IMR-90 (cell line): ENCODE measurements at regions not wholly inside any gene's neighbourhood (a gene's known extent, or its start where the extent isn't known, plus 50 kb on each side); places are given as distances from the start of the nearest gene placed in this dataset.

Source experiments
- BHLHE40 ChIP-seq: fragments of 150-350 bp; IDR thresholded peaks from 2 replicates; pipeline ENCODE4 v1.6.1; 2016; ENCODE audit warnings: mild to moderate bottlenecking, low read depth, low read length
- CEBPB ChIP-seq: IDR thresholded peaks from 2 replicates; pipeline ENCODE4 v1.6.1; 2012; ENCODE audit warnings: low read depth, low read length, improper control_type of control experiment
- MAFK ChIP-seq: IDR thresholded peaks from 2 replicates; pipeline ENCODE4 v1.6.1; 2012; ENCODE audit warnings: low read depth, low read length, improper control_type of control experiment
- NFE2L2 ChIP-seq: fragments of 150-350 bp; IDR thresholded peaks from 2 replicates; pipeline ENCODE4 v1.6.1; 2016; ENCODE audit warnings: low read depth, mild to moderate bottlenecking, low read length
- POLR2A ChIP-seq: IDR thresholded peaks from 2 replicates; pipeline ENCODE4 v1.6.1; 2012; ENCODE audit warnings: mild to moderate bottlenecking, low read depth, low read length
- RAD21 ChIP-seq: IDR thresholded peaks from 2 replicates; pipeline ENCODE4 v1.6.1; 2012; ENCODE audit warnings: low read length, improper control_type of control experiment
- RCOR1 ChIP-seq: IDR thresholded peaks from 2 replicates; pipeline ENCODE4 v1.6.1; 2012; ENCODE audit warnings: mild to moderate bottlenecking, low read length, improper control_type of control experiment; ENCODE audit not compliant: insufficient replicate concordance
- SMC3 ChIP-seq: fragments of 150-350 bp; IDR thresholded peaks from 2 replicates; pipeline ENCODE4 v1.6.1; 2016; ENCODE audit warnings: low read depth, mild to moderate bottlenecking, antibody characterized with exemption, low read length, moderate library complexity
- TF ChIP-seq, protein P1 (sequence below): conservative IDR thresholded peaks from 2 replicates; pipeline ENCODE4 v1.5.1; 2012; ENCODE audit warnings: mild to moderate bottlenecking, low read depth, low read length, improper control_type of control experiment
- TF ChIP-seq, protein P2 (sequence below): fragments of 150-350 bp; IDR thresholded peaks from 2 replicates; pipeline ENCODE4 v1.6.1; 2017; ENCODE audit warnings: mild to moderate bottlenecking, antibody characterized with exemption, low read length, low read depth

- TF ChIP-seq, protein P1, sequence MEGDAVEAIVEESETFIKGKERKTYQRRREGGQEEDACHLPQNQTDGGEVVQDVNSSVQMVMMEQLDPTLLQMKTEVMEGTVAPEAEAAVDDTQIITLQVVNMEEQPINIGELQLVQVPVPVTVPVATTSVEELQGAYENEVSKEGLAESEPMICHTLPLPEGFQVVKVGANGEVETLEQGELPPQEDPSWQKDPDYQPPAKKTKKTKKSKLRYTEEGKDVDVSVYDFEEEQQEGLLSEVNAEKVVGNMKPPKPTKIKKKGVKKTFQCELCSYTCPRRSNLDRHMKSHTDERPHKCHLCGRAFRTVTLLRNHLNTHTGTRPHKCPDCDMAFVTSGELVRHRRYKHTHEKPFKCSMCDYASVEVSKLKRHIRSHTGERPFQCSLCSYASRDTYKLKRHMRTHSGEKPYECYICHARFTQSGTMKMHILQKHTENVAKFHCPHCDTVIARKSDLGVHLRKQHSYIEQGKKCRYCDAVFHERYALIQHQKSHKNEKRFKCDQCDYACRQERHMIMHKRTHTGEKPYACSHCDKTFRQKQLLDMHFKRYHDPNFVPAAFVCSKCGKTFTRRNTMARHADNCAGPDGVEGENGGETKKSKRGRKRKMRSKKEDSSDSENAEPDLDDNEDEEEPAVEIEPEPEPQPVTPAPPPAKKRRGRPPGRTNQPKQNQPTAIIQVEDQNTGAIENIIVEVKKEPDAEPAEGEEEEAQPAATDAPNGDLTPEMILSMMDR, result no peak
- TF ChIP-seq RAD21 (no peak), POLR2A (no peak), NFE2L2 (no peak), CEBPB (no peak), BHLHE40 (no peak), RCOR1 (no peak), MAFK (no peak), SMC3 (no peak)
- TF ChIP-seq, protein P2, sequence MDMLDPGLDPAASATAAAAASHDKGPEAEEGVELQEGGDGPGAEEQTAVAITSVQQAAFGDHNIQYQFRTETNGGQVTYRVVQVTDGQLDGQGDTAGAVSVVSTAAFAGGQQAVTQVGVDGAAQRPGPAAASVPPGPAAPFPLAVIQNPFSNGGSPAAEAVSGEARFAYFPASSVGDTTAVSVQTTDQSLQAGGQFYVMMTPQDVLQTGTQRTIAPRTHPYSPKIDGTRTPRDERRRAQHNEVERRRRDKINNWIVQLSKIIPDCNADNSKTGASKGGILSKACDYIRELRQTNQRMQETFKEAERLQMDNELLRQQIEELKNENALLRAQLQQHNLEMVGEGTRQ, result no peak
Observed at GRCh38 chr2:118731413-118731812, 116.0 kb downstream of the EN1 start.
